Left renal cortex interstitium (tissue), 4 donors: ENCODE measurements at regions not wholly inside any gene's neighbourhood (a gene's known extent, or its start where the extent isn't known, plus 50 kb on each side); places are given as distances from the start of the nearest gene placed in this dataset.

Experiments used
- DNase-seq, 4 donors: peaks; one replicate each; pipeline ENCODE4 v3.0.0-alpha.2; 2013; ENCODE audit warnings: low read depth in 4 of 4, low spot score in 2 of 4, missing footprints in 1 of 4

GRCh38 chrX:39969819-39970504, 127.8 kb downstream of the BCOR start:
- DNase-seq = no peak

- DNase-seq = no peak
These were observed 126.0 kb downstream of the BCOR start for GRCh38 chrX:39971760-39972159.

- DNase-seq = no peak
These were observed 125.4 kb downstream of the BCOR start for GRCh38 chrX:39972340-39972739.

- DNase-seq = no peak
These were observed 123.9 kb downstream of the BCOR start for GRCh38 chrX:39973810-39974209.

- no peak for DNase-seq
These were observed 123.5 kb downstream of the BCOR start for GRCh38 chrX:39974270-39974669.

- DNase-seq = no peak
These were observed 122.4 kb downstream of the BCOR start for GRCh38 chrX:39975101-39975925.

GRCh38 chrX:39981946-39982345, 115.8 kb downstream of the BCOR start:
- no peak for DNase-seq

GRCh38 chrX:39982948-39983347, 114.8 kb downstream of the BCOR start:
- DNase-seq = no peak

- DNase-seq = no peak
These were observed 114.0 kb downstream of the BCOR start for GRCh38 chrX:39983715-39984114.

- no peak for DNase-seq
These were observed 113.4 kb downstream of the BCOR start for GRCh38 chrX:39984191-39984956.

GRCh38 chrX:39985071-39985470, 112.7 kb downstream of the BCOR start:
- DNase-seq = no peak

GRCh38 chrX:39985551-39985950, 112.2 kb downstream of the BCOR start:
- DNase-seq = no peak

GRCh38 chrX:39988496-39988895, 109.3 kb downstream of the BCOR start:
- DNase-seq = no peak

GRCh38 chrX:39990388-39990787, 107.4 kb downstream of the BCOR start:
- no peak for DNase-seq

GRCh38 chrX:39992300-39992699, 105.5 kb downstream of the BCOR start:
- DNase-seq = no peak

GRCh38 chrX:39995457-39995856, 102.3 kb downstream of the BCOR start:
- no peak for DNase-seq

GRCh38 chrX:39996536-39996935, 101.2 kb downstream of the BCOR start:
- DNase-seq = no peak

GRCh38 chrX:39998636-39999406, 98.9 kb downstream of the BCOR start:
- DNase-seq = no peak
